ENCODE measurements at regions not wholly inside any gene's neighbourhood (a gene's known extent, or its start where the extent isn't known, plus 50 kb on each side); places are given as distances from the start of the nearest gene placed in this dataset.

GRCh38 chr1:185681034-185681633, 53.1 kb upstream of the HMCN1 start:
- FAIRE-seq (peak; percentile 66), DNase-seq (ENCODE audit: extremely low spot score, insufficient read length, low read depth) (no peak)

GRCh38 chr1:185680453-185680852, 53.7 kb upstream of the HMCN1 start:
- no peak for FAIRE-seq
- no peak for DNase-seq (ENCODE audit: extremely low spot score, insufficient read length, low read depth)

GRCh38 chr1:185679220-185679619, 55.0 kb upstream of the HMCN1 start:
- no peak for FAIRE-seq

GRCh38 chr1:185676969-185677368, 57.2 kb upstream of the HMCN1 start:
- FAIRE-seq (no peak), DNase-seq (ENCODE audit: extremely low spot score, insufficient read length, low read depth) (no peak)

More at GRCh38 chr1:185679220-185679619, 55.0 kb upstream of the HMCN1 start:
- no peak for DNase-seq (ENCODE audit: extremely low spot score, insufficient read length, low read depth)

GRCh38 chr1:185674201-185674600, 60.0 kb upstream of the HMCN1 start:
- FAIRE-seq (peak; percentile 67), DNase-seq (ENCODE audit: extremely low spot score, insufficient read length, low read depth) (no peak)

GRCh38 chr1:185672719-185673360, 61.4 kb upstream of the HMCN1 start:
- DNase-seq (ENCODE audit: extremely low spot score, insufficient read length, low read depth) = no peak
- FAIRE-seq = no peak

- no peak for DNase-seq (ENCODE audit: extremely low spot score, insufficient read length, low read depth)
- FAIRE-seq = no peak
These were observed 64.0 kb upstream of the HMCN1 start for GRCh38 chr1:185670187-185670627.

- FAIRE-seq = no peak
- DNase-seq (ENCODE audit: extremely low spot score, insufficient read length, low read depth) = no peak
These were observed 66.2 kb upstream of the HMCN1 start for GRCh38 chr1:185668013-185668412.

GRCh38 chr1:185666582-185666981, 67.6 kb upstream of the HMCN1 start:
- no peak for DNase-seq (ENCODE audit: extremely low spot score, insufficient read length, low read depth)
- no peak for FAIRE-seq

- FAIRE-seq (no peak), DNase-seq (ENCODE audit: extremely low spot score, insufficient read length, low read depth) (no peak)
These were observed 70.4 kb upstream of the HMCN1 start for GRCh38 chr1:185663771-185664296.

- DNase-seq (ENCODE audit: extremely low spot score, insufficient read length, low read depth) (no peak), FAIRE-seq (no peak)
These were observed 70.9 kb upstream of the HMCN1 start for GRCh38 chr1:185663332-185663731.

- FAIRE-seq = no peak
- DNase-seq (ENCODE audit: extremely low spot score, insufficient read length, low read depth) = no peak
These were observed 72.2 kb upstream of the HMCN1 start for GRCh38 chr1:185661971-185662370.

GRCh38 chr1:185656663-185657062, 77.5 kb upstream of the HMCN1 start:
- FAIRE-seq (no peak), DNase-seq (ENCODE audit: extremely low spot score, insufficient read length, low read depth) (no peak)

GRCh38 chr1:185654952-185655314, 79.3 kb upstream of the HMCN1 start:
- no peak for FAIRE-seq
- no peak for DNase-seq (ENCODE audit: extremely low spot score, insufficient read length, low read depth)

GRCh38 chr1:185654199-185654951, 79.8 kb upstream of the HMCN1 start:
- DNase-seq (ENCODE audit: extremely low spot score, insufficient read length, low read depth) (no peak), FAIRE-seq (no peak)

GRCh38 chr1:185653615-185654014, 80.6 kb upstream of the HMCN1 start:
- DNase-seq (ENCODE audit: extremely low spot score, insufficient read length, low read depth) = no peak
- no peak for FAIRE-seq

GRCh38 chr1:185652348-185652747, 81.8 kb upstream of the HMCN1 start:
- DNase-seq (ENCODE audit: extremely low spot score, insufficient read length, low read depth) (no peak), FAIRE-seq (no peak)

- no peak for DNase-seq (ENCODE audit: extremely low spot score, insufficient read length, low read depth)
- FAIRE-seq = no peak
These were observed 83.5 kb upstream of the HMCN1 start for GRCh38 chr1:185650602-185651230.

GRCh38 chr1:185648858-185649589, 85.2 kb upstream of the HMCN1 start:
- FAIRE-seq (no peak), DNase-seq (ENCODE audit: extremely low spot score, insufficient read length, low read depth) (no peak)

Measured in GM18507 (cell line).